H9 (cell line): ENCODE measurements at regions not wholly inside any gene's neighbourhood (a gene's known extent, or its start where the extent isn't known, plus 50 kb on each side); places are given as distances from the start of the nearest gene placed in this dataset.

Experiments
- DNase-seq: peaks from one replicate; pipeline ENCODE4 v3.0.0-alpha.2; 2017
- H2AFZ ChIP-seq: one replicate; pipeline ENCODE4 v1.6.1; 2013; ENCODE audit warnings: mild to moderate bottlenecking, low read length, control low read depth, moderate library complexity
- H2AK5ac ChIP-seq: 2 replicates; pipeline ENCODE4 v1.6.1; 2013; ENCODE audit warnings: low read length, control low read depth, mixed read lengths; ENCODE audit not compliant: insufficient read length
- H2BK120ac ChIP-seq: one replicate; pipeline ENCODE4 v1.6.1; 2013; ENCODE audit warnings: low read depth, mild to moderate bottlenecking, low read length, control low read depth, inconsistent platforms; ENCODE audit not compliant: poor library complexity, severe bottlenecking
- H2BK12ac ChIP-seq: 2 replicates; pipeline ENCODE4 v1.6.1; 2013; ENCODE audit warnings: low read length, control low read depth, mixed read lengths, low read depth; ENCODE audit not compliant: insufficient read length
- H2BK15ac ChIP-seq: 2 replicates; pipeline ENCODE4 v1.6.1; 2013; ENCODE audit warnings: low read depth, low read length, control low read depth
- H2BK20ac ChIP-seq: one replicate; pipeline ENCODE4 v1.6.1; 2013; ENCODE audit warnings: low read depth, mild to moderate bottlenecking, low read length, control low read depth, inconsistent platforms; ENCODE audit not compliant: poor library complexity, severe bottlenecking
- H2BK5ac ChIP-seq: 2 replicates; pipeline ENCODE4 v1.6.1; 2013; ENCODE audit warnings: low read length, control low read depth, mixed read lengths; ENCODE audit not compliant: insufficient read length
- H3K14ac ChIP-seq: 2 replicates; pipeline ENCODE4 v1.6.1; 2013; ENCODE audit warnings: low read length, control low read depth; ENCODE audit not compliant: insufficient read depth
- H3K18ac ChIP-seq: 2 replicates; pipeline ENCODE4 v1.6.1; 2013; ENCODE audit warnings: low read depth, mild to moderate bottlenecking, mixed read lengths, low read length, control low read depth; ENCODE audit not compliant: insufficient read length
- H3K23ac ChIP-seq: 2 replicates; pipeline ENCODE4 v1.6.1; 2013; ENCODE audit warnings: low read length, control low read depth, mixed read lengths, low read depth; ENCODE audit not compliant: insufficient read length
- H3K23me2 ChIP-seq: 2 replicates; pipeline ENCODE4 v1.6.1; 2013; ENCODE audit warnings: low read depth, mild to moderate bottlenecking, mixed read lengths, low read length, control low read depth; ENCODE audit not compliant: insufficient read length, poor library complexity, severe bottlenecking
- H3K27ac ChIP-seq: 2 replicates; pipeline ENCODE4 v1.5.1; 2013; ENCODE audit warnings: low read length, control low read depth, mixed read lengths, low read depth; ENCODE audit not compliant: insufficient read length
- H3K27me3 ChIP-seq: 2 replicates; pipeline ENCODE4 v1.6.1; 2013; ENCODE audit warnings: low read length, control low read depth, inconsistent platforms; ENCODE audit not compliant: insufficient read depth
- H3K4ac ChIP-seq: 2 replicates; pipeline ENCODE4 v1.6.1; 2013; ENCODE audit warnings: low read depth, mild to moderate bottlenecking, control low read depth, inconsistent platforms, low read length, moderate library complexity
- H3K4me1 ChIP-seq: 2 replicates; pipeline ENCODE4 v1.6.1; 2013; ENCODE audit warnings: low read length, control low read depth, inconsistent platforms; ENCODE audit not compliant: insufficient read depth
- H3K4me2 ChIP-seq: 2 replicates; pipeline ENCODE4 v1.6.1; 2013; ENCODE audit warnings: low read length, control low read depth, mixed read lengths; ENCODE audit not compliant: insufficient read length, insufficient read depth
- H3K56ac ChIP-seq: 2 replicates; pipeline ENCODE4 v1.6.1; 2013; ENCODE audit warnings: low read depth, mild to moderate bottlenecking, mixed read lengths, low read length, control low read depth; ENCODE audit not compliant: insufficient read length
- H3K79me1 ChIP-seq: 2 replicates; pipeline ENCODE4 v1.6.1; 2013; ENCODE audit warnings: low read depth, mild to moderate bottlenecking, moderate library complexity, low read length, control low read depth, inconsistent platforms; ENCODE audit not compliant: insufficient read depth, poor library complexity, severe bottlenecking
- H3K79me2 ChIP-seq: 2 replicates; pipeline ENCODE4 v1.6.1; 2013; ENCODE audit warnings: low read length, control low read depth, inconsistent platforms; ENCODE audit not compliant: insufficient read depth
- H3K9ac ChIP-seq: 2 replicates; pipeline ENCODE4 v1.6.1; 2013; ENCODE audit warnings: low read length, control low read depth, mixed read lengths; ENCODE audit not compliant: insufficient read length; ENCODE audit errors: extremely low read depth
- H3K9me3 ChIP-seq: one replicate; pipeline ENCODE4 v1.6.1; 2013; ENCODE audit warnings: low read depth, low read length, inconsistent platforms; ENCODE audit not compliant: control insufficient read depth
- H3T11ph ChIP-seq: one replicate; pipeline ENCODE4 v1.6.1; 2013; ENCODE audit warnings: mild to moderate bottlenecking, low read length, control low read depth, inconsistent platforms
- H4K20me1 ChIP-seq: one replicate; pipeline ENCODE4 v1.6.1; 2013; ENCODE audit not compliant: control insufficient read depth, insufficient read length, insufficient read depth
- H4K5ac ChIP-seq: 2 replicates; pipeline ENCODE4 v1.6.1; 2013; ENCODE audit warnings: low read depth, mild to moderate bottlenecking, mixed read lengths, low read length, control low read depth; ENCODE audit not compliant: insufficient read length
- H4K8ac ChIP-seq: replicated peaks from 2 replicates; pipeline ENCODE4 v1.6.1; 2013; ENCODE audit warnings: low read length, control low read depth, mixed read lengths, low read depth; ENCODE audit not compliant: insufficient read length
- H4K91ac ChIP-seq: 2 replicates; pipeline ENCODE4 v1.6.1; 2013; ENCODE audit warnings: low read depth, mild to moderate bottlenecking, moderate library complexity, mixed read lengths, low read length, control low read depth; ENCODE audit not compliant: insufficient read length
- H3K27ac Mint-ChIP-seq, 3 experiments: 2 replicates in 2 of 3; 3 replicates in 1 of 3; pipeline ENCODE4 v1.8.0; 2020 to 2021; ENCODE audit warnings: mixed read lengths in 3 of 3, mild to moderate bottlenecking in 1 of 3, moderate library complexity in 1 of 3
- H3K27me3 Mint-ChIP-seq: 2 replicates; pipeline ENCODE4 v1.8.0; 2021; ENCODE audit warnings: low read depth, mild to moderate bottlenecking, moderate library complexity, mixed read lengths
- H3K36me3 Mint-ChIP-seq, 3 experiments: 2 replicates in 2 of 3; 3 replicates in 1 of 3; pipeline ENCODE4 v1.8.0; 2020 to 2021; ENCODE audit warnings: low read depth in 3 of 3, mixed read lengths in 3 of 3; ENCODE audit not compliant: insufficient read depth in 1 of 3
- H3K4me1 Mint-ChIP-seq, 2 experiments: 2 replicates each; pipeline ENCODE4 v1.8.0; 2020; ENCODE audit warnings: mixed read lengths in 2 of 2
- H3K4me3 Mint-ChIP-seq, 2 experiments: 2 replicates in 1 of 2; 3 replicates in 1 of 2; pipeline ENCODE4 v1.8.0; 2020 to 2021; ENCODE audit warnings: mild to moderate bottlenecking in 2 of 2, mixed read lengths in 2 of 2, moderate library complexity in 1 of 2
- H3K9me3 Mint-ChIP-seq, 2 experiments: 2 replicates in 1 of 2; 3 replicates in 1 of 2; pipeline ENCODE4 v1.8.0; 2020; ENCODE audit warnings: mild to moderate bottlenecking in 2 of 2, mixed read lengths in 2 of 2, moderate library complexity in 1 of 2
- TF ChIP-seq, protein P1 (sequence below): fragments of 200-600 bp; sonication (generic); conservative IDR thresholded peaks from 3 replicates; pipeline ENCODE4 v1.8.0; 2021; ENCODE audit warnings: antibody characterized with exemption, mild to moderate bottlenecking

DNA sequence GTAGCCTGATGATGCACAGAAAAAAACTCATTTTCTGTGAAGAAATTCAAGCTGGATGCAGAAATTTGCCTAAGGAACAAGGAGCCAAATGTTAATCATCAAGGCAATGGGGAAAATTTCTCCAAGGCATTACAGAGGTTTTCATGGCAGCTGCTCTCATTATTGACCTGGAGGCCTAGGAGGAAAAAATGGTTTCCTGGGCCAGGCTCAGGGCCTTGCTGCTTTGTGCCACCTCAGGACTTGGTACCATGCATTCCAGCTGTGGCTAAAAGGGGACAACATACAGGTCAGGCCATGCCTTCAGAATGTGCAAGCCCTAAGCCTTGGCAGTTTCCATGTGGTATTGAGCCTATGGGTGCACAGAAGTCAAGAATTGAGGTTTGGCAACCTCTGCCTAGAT is 1320.1 kb upstream of the MIR17HG start:
- H2BK12ac ChIP-seq, result no peak overlapping the region
- no peak for DNase-seq
- Mint-ChIP-seq H3K36me3 (peaks cover 12 to 27% (median 20%) of the 10 kb centered on the region in 3 experiments), H3K4me3 (no peak overlapping the region), H3K27ac (no peak overlapping the region), H3K4me1 (no peaks in the 10 kb centered on the region), H3K9me3 (peaks cover 22 to 47% of the 10 kb centered on the region in 2 experiments), H3K27me3 (no peaks in the 10 kb centered on the region)
- no peak overlapping the region for H4K8ac ChIP-seq
- H3K79me1 ChIP-seq, result no peaks in the 10 kb centered on the region
- H3K9me3 ChIP-seq, result no peaks in the 10 kb centered on the region
- H4K91ac ChIP-seq, result no peak overlapping the region
- no peaks in the 10 kb centered on the region for H3K27me3 ChIP-seq
- no peaks in the 10 kb centered on the region for H3K79me2 ChIP-seq
- H2BK5ac ChIP-seq, result no peak overlapping the region
- no peaks in the 10 kb centered on the region for H3K4me1 ChIP-seq
- H3K9ac ChIP-seq, result no peak overlapping the region
- no peak overlapping the region for H3K4me2 ChIP-seq
- H3T11ph ChIP-seq, result no peak overlapping the region
- H3K56ac ChIP-seq, result no peak overlapping the region
- no peak overlapping the region for H3K14ac ChIP-seq
- H3K23ac ChIP-seq, result no peak overlapping the region
- no peaks in the 10 kb centered on the region for H4K20me1 ChIP-seq
- H2BK20ac ChIP-seq, result no peak overlapping the region
- H4K5ac ChIP-seq, result no peak overlapping the region
- no peak overlapping the region for H3K27ac ChIP-seq
- no peak overlapping the region for H3K18ac ChIP-seq
- H3K23me2 ChIP-seq, result no peaks in the 10 kb centered on the region
- H2AK5ac ChIP-seq, result no peak overlapping the region
- no peak overlapping the region for H3K4ac ChIP-seq
- no peak overlapping the region for H2AFZ ChIP-seq
- H2BK120ac ChIP-seq, result no peak overlapping the region
- TF ChIP-seq, protein P1, sequence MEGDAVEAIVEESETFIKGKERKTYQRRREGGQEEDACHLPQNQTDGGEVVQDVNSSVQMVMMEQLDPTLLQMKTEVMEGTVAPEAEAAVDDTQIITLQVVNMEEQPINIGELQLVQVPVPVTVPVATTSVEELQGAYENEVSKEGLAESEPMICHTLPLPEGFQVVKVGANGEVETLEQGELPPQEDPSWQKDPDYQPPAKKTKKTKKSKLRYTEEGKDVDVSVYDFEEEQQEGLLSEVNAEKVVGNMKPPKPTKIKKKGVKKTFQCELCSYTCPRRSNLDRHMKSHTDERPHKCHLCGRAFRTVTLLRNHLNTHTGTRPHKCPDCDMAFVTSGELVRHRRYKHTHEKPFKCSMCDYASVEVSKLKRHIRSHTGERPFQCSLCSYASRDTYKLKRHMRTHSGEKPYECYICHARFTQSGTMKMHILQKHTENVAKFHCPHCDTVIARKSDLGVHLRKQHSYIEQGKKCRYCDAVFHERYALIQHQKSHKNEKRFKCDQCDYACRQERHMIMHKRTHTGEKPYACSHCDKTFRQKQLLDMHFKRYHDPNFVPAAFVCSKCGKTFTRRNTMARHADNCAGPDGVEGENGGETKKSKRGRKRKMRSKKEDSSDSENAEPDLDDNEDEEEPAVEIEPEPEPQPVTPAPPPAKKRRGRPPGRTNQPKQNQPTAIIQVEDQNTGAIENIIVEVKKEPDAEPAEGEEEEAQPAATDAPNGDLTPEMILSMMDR, result no peak
- no peak overlapping the region for H2BK15ac ChIP-seq
